T-cell (primary cell): ENCODE measurements at regions not wholly inside any gene's neighbourhood (a gene's known extent, or its start where the extent isn't known, plus 50 kb on each side); places are given as distances from the start of the nearest gene placed in this dataset.

Source experiments
- ATAC-seq, 4 experiments: fragments of 200-7000 bp in 3 of 4; fragments of 150-1000 bp in 1 of 4; cut with Tn5 transposase; replicated peaks in 1 of 4; 1 replicate in 3 of 4; 2 replicates in 1 of 4; pipeline ENCODE4 v1.10.0; 2021; ENCODE audit warnings: moderate library complexity in 3 of 4, mild to moderate bottlenecking in 2 of 4, moderate number of reproducible peaks in 1 of 4
- CTCF ChIA-PET, 2 donors: fragments of 300-600 bp; sonication (Branson Sonifier 250); formaldehyde crosslinking; loops; one replicate each; lab custom pipeline; 2022; ENCODE audit warnings: antibody characterized with exemption in 2 of 2; lab: Charles Lee
- POLR2A ChIA-PET, 2 donors: fragments of 300-600 bp; sonication (Branson Sonifier 250); formaldehyde crosslinking; loops; one replicate each; lab custom pipeline; 2022; ENCODE audit warnings: antibody characterized with exemption in 2 of 2; lab: Charles Lee
- DNase-seq, 35 experiments: peaks; one replicate each; pipeline versions ENCODE4 v3.0.0 to v3.0.0-alpha.2; 2013 to 2023
- H3K27ac ChIP-seq: one replicate; pipeline ENCODE4 v1.5.1; 2013; ENCODE audit warnings: low read length
- H3K27me3 ChIP-seq, 2 experiments: replicated peaks in 1 of 2; 1 replicate in 1 of 2; 2 replicates in 1 of 2; pipeline versions ENCODE4 v1.6.1 to v1.7.0; 2013; ENCODE audit warnings: low read length in 1 of 2, mixed read lengths in 1 of 2; ENCODE audit not compliant: control insufficient read depth in 2 of 2, insufficient read depth in 2 of 2; ENCODE audit errors: extremely low read depth in 1 of 2
- H3K36me3 ChIP-seq, 2 donors: 1 replicate in 1 of 2; 2 replicates in 1 of 2; pipeline versions ENCODE4 v1.6.1 to v1.7.0; 2013; ENCODE audit warnings: low read length in 1 of 2; ENCODE audit not compliant: control insufficient read depth in 2 of 2, insufficient read depth in 1 of 2; ENCODE audit errors: extremely low read depth in 1 of 2
- H3K4me1 ChIP-seq, 2 experiments: 1 replicate in 1 of 2; 2 replicates in 1 of 2; pipeline versions ENCODE4 v1.6.1 to v1.7.0; 2013; ENCODE audit warnings: low read length in 2 of 2, mixed read lengths in 1 of 2; ENCODE audit not compliant: insufficient read depth in 2 of 2, control insufficient read depth in 1 of 2; ENCODE audit errors: extremely low read depth in 1 of 2
- H3K4me3 ChIP-seq, 2 donors: 1 replicate in 1 of 2; 2 replicates in 1 of 2; pipeline versions ENCODE4 v1.5.1 to v1.7.0; 2013; ENCODE audit warnings: mild to moderate bottlenecking in 2 of 2, low read length in 1 of 2, moderate library complexity in 1 of 2; ENCODE audit not compliant: control insufficient read depth in 1 of 2; ENCODE audit errors: extremely low read depth in 1 of 2
- H3K9me3 ChIP-seq: 2 replicates; pipeline ENCODE4 v1.7.0; 2013
- H3K27ac Mint-ChIP-seq, 2 donors: one replicate each; pipeline ENCODE4 v1.8.0; 2020 to 2021; ENCODE audit warnings: mild to moderate bottlenecking in 2 of 2, mixed read lengths in 2 of 2
- H3K27me3 Mint-ChIP-seq, 2 donors: one replicate each; pipeline ENCODE4 v1.8.0; 2021 to 2022; ENCODE audit warnings: mixed read lengths in 2 of 2
- H3K36me3 Mint-ChIP-seq: one replicate; pipeline ENCODE4 v1.8.0; 2021; ENCODE audit warnings: mixed read lengths
- H3K4me1 Mint-ChIP-seq, 3 donors: one replicate each; pipeline ENCODE4 v1.8.0; 2020 to 2022; ENCODE audit warnings: mixed read lengths in 3 of 3, mild to moderate bottlenecking in 1 of 3
- H3K4me3 Mint-ChIP-seq, 3 donors: one replicate each; pipeline ENCODE4 v1.8.0; 2020 to 2022; ENCODE audit warnings: mild to moderate bottlenecking in 3 of 3, mixed read lengths in 3 of 3, moderate library complexity in 3 of 3
- H3K9me3 Mint-ChIP-seq, 3 donors: one replicate each; pipeline ENCODE4 v1.8.0; 2020 to 2022; ENCODE audit warnings: mixed read lengths in 3 of 3
- WGBS: methylation state at CpG from one replicate; pipeline ENCODE4 v1.1.5; 2013; ENCODE audit warnings: missing lambda C conversion rate; ENCODE audit not compliant: insufficient coverage; 5-methylcytosine and 5-hydroxymethylcytosine counted together

- ATAC-seq, result no peak
- no peaks in the 10 kb centered on the region for H3K27me3 Mint-ChIP-seq
- no peaks in the 10 kb centered on the region for H3K36me3 Mint-ChIP-seq
- H3K9me3 Mint-ChIP-seq, result peaks cover 12% of the 10 kb centered on the region in 3 donors
- no peak overlapping the region for H3K27ac Mint-ChIP-seq
- Histone ChIP-seq H3K27ac (no peak overlapping the region), H3K27me3 (no peaks in the 10 kb centered on the region), H3K4me3 (no peak overlapping the region), H3K36me3 (no peaks in the 10 kb centered on the region), H3K9me3 (no peaks in the 10 kb centered on the region), H3K4me1 (no peaks in the 10 kb centered on the region)
- H3K4me1 Mint-ChIP-seq, result no peaks in the 10 kb centered on the region
- WGBS, result no CpG with 5 or more reads among the region's 4 CpGs
- ChIA-PET CTCF (no interaction called here), POLR2A (no interaction called here)
- DNase-seq, result no peak
- H3K4me3 Mint-ChIP-seq, result no peak overlapping the region
These were observed 316.8 kb upstream of the CNTN5 start for GRCh38 chr11:98703779-98704556.

DNA sequence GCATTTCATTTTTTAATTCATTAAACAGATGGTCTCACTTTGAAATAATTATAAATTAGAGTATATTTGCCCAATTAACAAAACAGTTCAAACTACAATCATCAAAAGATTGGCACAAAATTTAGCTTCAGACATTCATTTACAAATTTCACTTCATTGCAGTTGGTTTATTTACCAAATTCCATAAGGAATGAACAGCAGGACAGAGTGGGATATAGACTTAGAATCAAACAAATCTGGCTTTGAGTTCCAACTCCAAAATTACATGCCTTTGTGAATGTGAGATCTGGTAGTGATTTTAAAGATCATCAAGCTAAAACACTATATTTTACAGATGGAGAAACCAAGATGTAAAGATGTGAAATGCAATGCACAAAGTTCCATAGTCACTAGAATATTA is 310.7 kb upstream of the CNTN5 start:
- no peaks in the 10 kb centered on the region for H3K4me1 Mint-ChIP-seq
- no peaks in the 10 kb centered on the region for H3K27me3 Mint-ChIP-seq
- Histone ChIP-seq H3K36me3 (no peaks in the 10 kb centered on the region), H3K27ac (no peak overlapping the region), H3K4me1 (no peaks in the 10 kb centered on the region), H3K27me3 (no peaks in the 10 kb centered on the region), H3K4me3 (no peak overlapping the region), H3K9me3 (no peaks in the 10 kb centered on the region)
- H3K27ac Mint-ChIP-seq, result no peak overlapping the region
- no peak for ATAC-seq
- H3K4me3 Mint-ChIP-seq, result no peak overlapping the region
- ChIA-PET CTCF (no interaction called here), POLR2A (no interaction called here)
- no peak for DNase-seq
- H3K36me3 Mint-ChIP-seq, result no peaks in the 10 kb centered on the region
- H3K9me3 Mint-ChIP-seq, result peaks cover 21 to 23% (median 21%) of the 10 kb centered on the region in 3 donors

- Mint-ChIP-seq H3K36me3 (no peaks in the 10 kb centered on the region), H3K9me3 (peaks cover 18 to 29% (median 24%) of the 10 kb centered on the region in 3 donors), H3K4me3 (no peak overlapping the region), H3K27me3 (no peaks in the 10 kb centered on the region), H3K27ac (no peak overlapping the region), H3K4me1 (no peaks in the 10 kb centered on the region)
- no peaks in the 10 kb centered on the region for H3K27me3 ChIP-seq
- H3K9me3 ChIP-seq, result no peaks in the 10 kb centered on the region
- ATAC-seq, result no peak
- CTCF ChIA-PET, result no interaction called here
- no peak for DNase-seq
- WGBS, result no CpG with 5 or more reads among the region's 5 CpGs
- H3K4me3 ChIP-seq, result no peak overlapping the region
- no peaks in the 10 kb centered on the region for H3K4me1 ChIP-seq
- H3K36me3 ChIP-seq, result no peaks in the 10 kb centered on the region
- no peak overlapping the region for H3K27ac ChIP-seq
- POLR2A ChIA-PET, result no interaction called here
These were observed 309.8 kb upstream of the CNTN5 start for GRCh38 chr11:98710986-98711385.

- no peak for ATAC-seq
- no peak overlapping the region for H3K4me3 Mint-ChIP-seq
- Histone ChIP-seq H3K27ac (no peak overlapping the region), H3K9me3 (no peaks in the 10 kb centered on the region), H3K36me3 (no peaks in the 10 kb centered on the region), H3K4me3 (no peak overlapping the region), H3K27me3 (no peaks in the 10 kb centered on the region), H3K4me1 (no peaks in the 10 kb centered on the region)
- no CpG with 5 or more reads among the region's 3 CpGs for WGBS
- H3K36me3 Mint-ChIP-seq, result no peaks in the 10 kb centered on the region
- H3K27me3 Mint-ChIP-seq, result no peaks in the 10 kb centered on the region
- POLR2A ChIA-PET, result no interaction called here
- H3K4me1 Mint-ChIP-seq, result no peaks in the 10 kb centered on the region
- CTCF ChIA-PET, result no interaction called here
- no peak overlapping the region for H3K27ac Mint-ChIP-seq
- H3K9me3 Mint-ChIP-seq, result peaks cover 6 to 24% (median 14%) of the 10 kb centered on the region in 3 donors
- no peak for DNase-seq
These were observed 299.8 kb upstream of the CNTN5 start for GRCh38 chr11:98720951-98721350.

DNA sequence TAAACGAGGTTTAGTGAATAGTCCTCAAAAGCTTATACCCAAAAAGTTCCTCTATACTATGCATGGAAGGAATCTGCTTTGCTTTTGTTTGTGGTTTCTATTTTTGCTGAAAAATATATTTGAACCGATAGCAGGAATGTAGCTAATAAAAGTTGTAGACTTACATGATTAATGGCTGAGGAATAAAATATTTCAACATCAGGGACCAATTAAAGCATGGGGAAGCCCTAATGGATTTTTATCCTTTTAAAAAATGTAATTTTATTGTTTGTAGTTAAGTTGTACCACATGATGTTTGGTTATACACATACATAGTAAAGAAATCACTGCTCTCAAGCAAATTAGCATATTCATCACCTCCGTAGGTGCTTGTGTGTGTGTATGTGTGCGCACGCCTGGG is 295.3 kb upstream of the CNTN5 start:
- POLR2A ChIA-PET, result no interaction called here
- Histone ChIP-seq H3K27me3 (no peaks in the 10 kb centered on the region), H3K36me3 (no peaks in the 10 kb centered on the region), H3K4me1 (no peaks in the 10 kb centered on the region), H3K4me3 (no peak overlapping the region), H3K9me3 (no peaks in the 10 kb centered on the region), H3K27ac (no peak overlapping the region)
- no peaks in the 10 kb centered on the region for H3K4me1 Mint-ChIP-seq
- H3K27me3 Mint-ChIP-seq, result no peaks in the 10 kb centered on the region
- CTCF ChIA-PET, result no interaction called here
- WGBS, result no CpG with 5 or more reads among the region's 5 CpGs
- no peak overlapping the region for H3K27ac Mint-ChIP-seq
- no peak for ATAC-seq
- no peak overlapping the region for H3K4me3 Mint-ChIP-seq
- H3K36me3 Mint-ChIP-seq, result no peaks in the 10 kb centered on the region
- H3K9me3 Mint-ChIP-seq, result peaks cover 3 to 26% (median 8%) of the 10 kb centered on the region in 3 donors
- DNase-seq, result no peak

DNA sequence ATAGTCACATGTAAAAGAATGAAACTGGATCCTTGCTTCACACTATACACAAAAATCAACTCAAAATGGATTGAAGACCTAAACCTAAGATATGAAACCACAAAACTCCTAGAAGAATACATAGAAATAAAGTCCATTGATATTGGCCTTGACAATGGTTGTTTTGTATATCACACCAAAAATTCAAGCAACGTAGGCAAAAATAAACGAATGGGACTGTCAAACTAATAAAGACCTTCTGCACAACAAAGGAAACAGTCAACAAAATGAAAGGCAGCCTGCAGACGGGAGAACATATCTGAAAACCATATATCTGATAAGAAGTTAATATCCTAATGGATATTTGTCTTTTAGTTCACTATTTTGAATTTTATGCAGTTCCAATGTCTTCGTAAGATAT is 292.3 kb upstream of the CNTN5 start:
- no CpG with 5 or more reads among the region's 4 CpGs for WGBS
- Histone ChIP-seq H3K4me3 (no peak overlapping the region), H3K4me1 (no peaks in the 10 kb centered on the region), H3K36me3 (no peaks in the 10 kb centered on the region), H3K27ac (no peak overlapping the region), H3K9me3 (no peaks in the 10 kb centered on the region), H3K27me3 (no peaks in the 10 kb centered on the region)
- Mint-ChIP-seq H3K9me3 (peaks cover under 1 to 29% (median 9%) of the 10 kb centered on the region in 3 donors), H3K36me3 (no peaks in the 10 kb centered on the region), H3K27me3 (no peaks in the 10 kb centered on the region), H3K4me3 (no peak overlapping the region), H3K4me1 (no peaks in the 10 kb centered on the region), H3K27ac (no peak overlapping the region)
- DNase-seq (no peak), ATAC-seq (no peak)
- POLR2A ChIA-PET, result interaction anchor here in 1 of 2 donors (0.7 kb wide), 1 partner anchor 376 kb away, joined by 3 read pairs; no protein-coding TSS in a partner anchor
- CTCF ChIA-PET, result no interaction called here
